SK-MEL-5 (cell line): ENCODE measurements at regions not wholly inside any gene's neighbourhood (a gene's known extent, or its start where the extent isn't known, plus 50 kb on each side); places are given as distances from the start of the nearest gene placed in this dataset.
A peak's percentile ranks its signal among the peaks of the same experiment; 100 is the strongest.

ENCODE experiments used
- DNase-seq: peaks from one replicate; pipeline ENCODE4 v3.0.0-alpha.2; 2016; ENCODE audit warnings: low read depth, low spot score
- in situ Hi-C: cut with HindIII; loops from 2 replicates; pipeline ENCODE4 v1.10.0; 2016; ENCODE audit warnings: low sequenced_read_pairs, high pct_unique_total_duplicates, low pct_unique_long_range_greater_than_20kb

GRCh38 chr11:37812281-37812880 is 1214.3 kb upstream of the RAG2 start:
- in situ Hi-C loops = no loop called here
- DNase-seq = no peak

DNA sequence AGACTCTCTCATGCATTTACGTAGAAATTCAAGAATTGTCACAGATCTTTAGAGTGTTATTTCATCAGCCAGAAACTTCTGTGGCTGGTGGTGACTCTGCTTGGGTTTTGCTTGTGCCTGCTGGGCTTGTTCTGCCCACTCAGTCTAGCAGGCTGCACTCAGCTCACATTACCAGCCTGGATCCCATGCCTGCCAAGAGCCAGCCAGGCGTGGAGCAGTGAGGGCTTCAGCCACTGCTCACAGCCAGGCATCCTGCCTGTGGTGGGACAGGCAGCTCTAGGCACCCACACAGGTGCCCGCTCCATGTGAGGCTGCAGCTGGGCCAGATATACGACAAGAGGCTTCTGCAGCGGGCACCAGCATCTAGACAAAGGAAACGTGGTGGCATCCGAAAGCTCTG is 1213.3 kb upstream of the RAG2 start:
- in situ Hi-C loops = no loop called here
- DNase-seq = no peak

GRCh38 chr11:37804666-37805065 is 1206.6 kb upstream of the RAG2 start:
- in situ Hi-C loops = no loop called here
- DNase-seq = no peak

- in situ Hi-C loops = no loop called here
- DNase-seq = no peak
These were observed 1190.3 kb upstream of the RAG2 start for GRCh38 chr11:37788141-37788877.

GRCh38 chr11:37786214-37786755 is 1188.2 kb upstream of the RAG2 start:
- DNase-seq = no peak
- in situ Hi-C loops = no loop called here

DNA sequence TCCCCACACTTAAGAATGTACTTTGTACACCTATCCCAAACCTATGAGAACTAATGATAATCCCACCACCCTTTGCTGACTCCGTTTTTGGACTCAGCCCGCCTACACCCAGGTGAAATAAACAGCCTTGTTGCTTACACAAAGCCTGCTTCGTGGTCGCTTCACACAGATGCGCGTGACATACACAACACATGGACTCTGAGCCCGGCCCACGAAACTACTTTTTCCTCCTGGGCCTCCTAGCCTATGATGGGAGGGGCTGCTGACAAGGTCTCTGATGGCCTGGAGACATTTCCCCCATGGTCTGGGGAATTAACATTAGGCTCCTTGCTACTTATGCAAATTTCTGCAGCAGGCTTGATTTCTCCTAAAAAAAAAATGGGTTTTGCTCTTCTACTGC is 1176.4 kb upstream of the RAG2 start:
- no peak for DNase-seq
- in situ Hi-C loops = no loop called here

- in situ Hi-C loops = no loop called here
- no peak for DNase-seq
These were observed 1172.1 kb upstream of the RAG2 start for GRCh38 chr11:37770145-37770544.

GRCh38 chr11:37762079-37762478 is 1164.0 kb upstream of the RAG2 start:
- DNase-seq = no peak
- in situ Hi-C loops = no loop called here

GRCh38 chr11:37755521-37755920 is 1157.5 kb upstream of the RAG2 start:
- DNase-seq = no peak
- in situ Hi-C loops = no loop called here

DNA sequence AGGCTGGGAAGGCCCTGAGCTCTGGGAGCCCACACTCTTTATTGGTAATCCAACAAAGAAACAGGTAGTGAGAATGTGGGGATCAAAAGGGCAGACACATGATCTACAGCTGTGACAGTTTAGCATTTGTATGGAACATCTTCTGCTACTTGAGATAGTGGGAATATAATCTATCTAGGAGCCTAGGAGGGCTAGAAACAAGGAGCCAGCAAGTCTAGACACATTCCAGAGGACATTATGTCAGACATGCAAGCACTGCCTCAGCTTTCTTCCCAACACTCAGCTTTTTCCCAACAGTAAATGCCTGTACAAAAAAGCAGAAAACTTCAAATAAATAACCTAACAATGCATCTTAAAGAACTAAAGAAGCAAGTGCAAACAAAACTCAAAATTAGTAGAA is 1150.6 kb upstream of the RAG2 start:
- no peak for DNase-seq
- in situ Hi-C loops = no loop called here

GRCh38 chr11:37747121-37747520 is 1149.1 kb upstream of the RAG2 start:
- DNase-seq = no peak
- in situ Hi-C loops = no loop called here

- DNase-seq = no peak
- in situ Hi-C loops = no loop called here
These were observed 1129.3 kb upstream of the RAG2 start for GRCh38 chr11:37727371-37727770.

GRCh38 chr11:37724315-37724714 is 1126.3 kb upstream of the RAG2 start:
- in situ Hi-C loops = no loop called here
- DNase-seq = no peak

- no peak for DNase-seq
- in situ Hi-C loops = no loop called here
These were observed 1123.4 kb upstream of the RAG2 start for GRCh38 chr11:37721485-37721884.

DNA sequence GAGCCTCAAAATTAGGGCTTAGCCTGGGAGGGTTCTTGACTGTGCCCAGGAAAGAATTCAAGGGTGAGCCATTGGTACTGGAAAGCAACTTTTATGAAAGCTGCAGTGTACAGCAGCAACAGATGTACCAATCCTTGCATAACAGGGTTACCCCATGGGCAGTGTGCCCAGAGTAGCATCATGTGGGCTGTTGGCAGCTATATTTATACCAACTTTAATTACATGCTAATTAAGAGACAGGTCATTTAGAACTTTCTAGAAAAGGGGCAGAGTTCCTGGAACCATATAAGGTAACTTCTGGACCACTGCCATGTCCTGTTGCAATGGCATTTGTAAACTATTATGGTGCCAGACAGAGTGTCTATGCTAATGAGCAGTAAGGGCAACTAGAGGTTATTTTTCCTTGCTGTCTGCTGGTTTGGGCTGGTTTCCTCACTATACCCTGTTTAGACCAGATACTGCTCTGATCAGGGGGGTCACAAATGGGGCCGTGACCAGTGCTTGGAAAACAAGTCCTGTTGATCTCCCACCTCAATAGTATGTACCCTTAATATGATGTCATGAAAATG is 1120.5 kb upstream of the RAG2 start:
- in situ Hi-C loops = no loop called here
- DNase-seq = no peak

DNA sequence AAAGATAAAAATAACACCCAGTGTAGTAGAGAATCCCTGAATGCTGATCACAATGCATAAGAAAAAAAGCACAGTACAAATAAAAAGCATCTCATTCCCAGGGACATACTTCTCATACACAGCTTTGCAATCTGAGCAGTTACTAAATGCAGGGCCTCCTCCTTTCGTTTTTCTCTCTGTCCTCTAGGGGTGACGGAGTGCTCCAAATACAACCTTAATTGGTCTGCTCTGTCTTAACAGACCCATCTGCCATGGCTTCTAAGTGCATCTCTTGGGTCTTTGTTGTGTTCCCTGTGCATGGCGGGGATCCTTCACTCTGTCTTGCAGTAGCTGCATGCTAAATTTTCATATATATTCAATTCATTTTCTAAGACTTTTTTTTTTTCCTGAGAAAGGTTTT is 1114.2 kb upstream of the RAG2 start:
- peak; percentile 37 for DNase-seq

DNA sequence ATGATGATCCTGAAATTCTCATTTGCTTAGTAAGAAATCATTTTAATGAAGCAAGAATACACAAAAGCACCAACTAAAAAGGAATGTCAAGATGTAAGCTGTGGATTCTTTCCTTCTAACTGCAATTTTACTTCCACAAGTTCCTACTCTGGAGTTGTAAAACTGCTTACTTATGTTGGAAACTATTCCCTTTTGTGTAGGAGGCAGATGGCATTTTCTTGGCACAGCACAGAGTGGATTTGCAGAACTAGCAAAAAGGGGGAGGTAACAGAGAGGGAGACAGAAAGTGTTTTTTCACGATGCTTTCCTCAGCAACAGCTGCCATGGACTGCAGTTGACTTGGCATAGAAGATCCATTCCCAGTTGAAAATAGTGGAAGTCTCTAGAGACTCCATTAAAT is 1112.0 kb upstream of the RAG2 start:
- no peak for DNase-seq
- in situ Hi-C loops = no loop called here

More for the DNA sequence above, 1114.2 kb upstream of the RAG2 start:
- in situ Hi-C loops = no loop called here

DNA sequence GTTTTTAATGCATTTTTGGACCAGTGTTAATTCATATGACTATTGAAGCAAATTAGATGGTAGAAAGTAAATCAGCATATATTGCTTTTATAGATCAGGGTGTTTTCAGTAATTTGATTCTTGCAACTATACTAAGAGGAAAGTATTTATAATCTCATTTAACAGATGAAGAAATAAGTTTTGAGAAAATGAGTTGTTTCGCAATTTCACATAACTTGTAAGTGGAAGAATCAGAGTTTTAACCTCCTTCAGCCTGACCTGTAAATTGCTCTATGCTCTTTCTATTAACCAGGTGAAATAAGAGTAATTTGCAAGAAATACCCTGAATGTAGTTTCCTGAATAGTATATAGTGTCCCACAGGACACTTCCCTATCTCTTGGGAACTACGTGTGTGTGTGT is 1106.8 kb upstream of the RAG2 start:
- DNase-seq = no peak
- in situ Hi-C loops = no loop called here

GRCh38 chr11:37699644-37700043 is 1101.6 kb upstream of the RAG2 start:
- DNase-seq = no peak
- in situ Hi-C loops = no loop called here
